DMS53 treated with DMSO at 0.1 percent for 48 hours (cell line): ENCODE measurements at regions not wholly inside any gene's neighbourhood (a gene's known extent, or its start where the extent isn't known, plus 50 kb on each side); places are given as distances from the start of the nearest gene placed in this dataset.

ENCODE experiments used
- DNase-seq: peaks from one replicate; lab custom pipeline; 2025; ENCODE audit not compliant: unreplicated experiment; lab: John Stamatoyannopoulos, UW

GRCh38 chr4:180059216-180059881 is 2183.9 kb upstream of the TENM3 start:
- DNase-seq, result no peak

- DNase-seq, result no peak
Observed at GRCh38 chr4:180060159-180060889, 2182.9 kb upstream of the TENM3 start.

DNA sequence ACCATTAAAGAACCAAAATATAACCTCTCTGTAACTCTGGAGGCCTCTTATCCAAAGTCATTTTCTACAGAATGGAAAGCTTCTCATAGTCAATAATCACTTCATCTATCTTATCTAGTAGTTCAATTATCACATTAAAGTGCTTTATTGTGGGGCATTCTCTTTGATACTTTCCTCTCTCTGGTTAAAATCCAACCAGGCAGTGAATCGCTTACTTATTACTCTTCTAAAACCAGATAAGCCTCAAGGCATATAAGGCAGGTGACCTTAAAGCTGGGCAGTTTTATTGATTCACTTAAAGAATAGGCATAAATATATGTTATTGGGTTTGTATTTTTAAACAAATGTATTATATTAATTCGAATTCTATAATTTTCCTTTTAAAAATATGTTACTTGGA is 2162.1 kb upstream of the TENM3 start:
- DNase-seq, result no peak

GRCh38 chr4:180084561-180084960 is 2158.6 kb upstream of the TENM3 start:
- DNase-seq, result no peak

DNA sequence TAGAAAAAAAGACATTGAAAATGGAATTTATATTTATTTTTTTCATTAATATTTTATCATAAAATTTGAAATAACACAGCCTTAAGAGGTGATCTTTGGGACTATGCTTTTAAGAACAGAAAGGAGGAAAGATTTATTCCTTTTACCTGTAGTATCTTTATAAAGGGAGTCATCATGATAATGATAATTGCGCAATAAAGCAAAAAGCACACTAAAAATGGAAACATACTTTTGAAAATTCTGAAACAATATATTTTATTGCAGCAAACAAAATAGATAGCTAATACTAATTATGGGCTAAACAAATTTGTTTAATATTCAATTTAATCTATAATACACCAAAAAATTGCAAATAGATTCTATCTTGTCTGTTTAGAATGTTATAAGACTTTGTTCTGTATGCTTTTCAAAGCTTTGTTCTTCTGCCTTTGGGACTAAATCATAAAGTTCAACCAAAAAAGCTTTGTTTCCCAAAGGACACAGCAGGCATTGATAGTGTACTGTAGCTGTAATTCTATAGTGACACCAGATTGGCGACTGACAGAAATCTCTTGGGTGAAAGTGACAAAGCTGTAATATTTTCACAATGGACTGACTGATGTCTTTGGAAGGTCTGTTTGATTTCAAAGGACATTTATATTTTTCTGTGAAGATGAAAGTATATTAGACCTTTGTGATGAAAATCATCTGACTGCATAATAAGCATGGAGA is 2156.6 kb upstream of the TENM3 start:
- DNase-seq, result no peak

DNA sequence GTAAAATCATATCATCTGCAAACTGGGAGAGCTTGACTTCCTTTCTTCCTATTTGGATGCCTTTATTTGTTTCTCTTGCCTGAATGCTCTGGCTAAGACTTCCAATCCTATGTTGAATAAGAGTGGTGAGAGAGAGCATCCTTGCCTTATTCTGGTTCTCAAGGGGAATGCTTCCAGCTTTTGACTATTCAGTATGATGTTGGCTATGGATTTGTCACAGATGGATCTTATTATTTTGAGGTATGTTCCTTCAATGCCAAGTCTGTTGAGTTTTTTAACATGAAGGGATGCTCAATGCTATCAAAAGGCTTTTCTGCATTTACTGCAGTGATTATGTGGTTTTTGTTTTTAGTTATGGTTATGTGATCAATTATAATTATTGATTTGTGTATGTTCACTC is 2144.6 kb upstream of the TENM3 start:
- DNase-seq, result no peak

DNA sequence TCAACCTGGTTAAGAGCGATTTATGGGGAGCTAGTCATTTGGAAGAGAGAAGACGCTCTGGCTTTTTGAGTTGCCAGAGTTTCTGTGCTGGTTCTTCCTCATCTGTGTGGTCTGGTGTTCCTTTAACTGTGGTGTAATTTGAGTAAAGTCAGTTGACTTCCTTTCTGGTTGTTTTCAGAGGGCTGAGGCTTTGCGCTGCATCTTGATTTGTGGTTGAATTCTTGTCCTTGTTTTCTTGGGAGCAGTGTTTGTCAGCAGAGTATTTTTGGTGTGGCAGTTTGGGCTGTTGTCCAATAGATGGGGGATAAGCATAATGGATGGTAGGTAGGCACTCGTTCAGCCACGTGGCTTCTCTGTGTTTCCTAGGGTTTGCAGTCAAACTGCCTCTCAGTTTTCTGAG is 2143.2 kb upstream of the TENM3 start:
- DNase-seq, result no peak

GRCh38 chr4:180100433-180101344 is 2142.5 kb upstream of the TENM3 start:
- no peak for DNase-seq

- DNase-seq, result no peak
Observed at GRCh38 chr4:180101348-180102083, 2141.7 kb upstream of the TENM3 start.

- DNase-seq, result no peak
Observed at GRCh38 chr4:180103794-180104193, 2139.4 kb upstream of the TENM3 start.

GRCh38 chr4:180105362-180105761 is 2137.8 kb upstream of the TENM3 start:
- DNase-seq, result no peak

DNA sequence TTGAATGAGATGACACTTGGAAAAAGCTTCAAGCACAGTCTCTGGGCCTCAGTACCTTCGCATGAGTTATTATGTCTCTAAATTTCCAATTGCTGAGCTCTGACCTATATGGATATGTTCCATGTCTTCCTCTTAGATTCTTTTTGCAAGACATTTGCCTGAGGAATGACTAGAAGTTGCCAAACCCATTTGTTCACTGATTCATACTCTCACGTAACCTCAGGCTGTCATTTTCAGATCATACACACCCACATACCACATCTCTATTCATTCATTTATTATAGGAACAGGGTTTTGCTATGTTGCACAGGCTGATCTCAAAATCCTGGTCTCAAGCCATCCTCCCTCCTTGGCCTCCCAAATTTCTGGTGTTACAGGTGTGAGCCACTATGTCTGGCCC is 2137.1 kb upstream of the TENM3 start:
- no peak for DNase-seq

- DNase-seq, result no peak
Observed at GRCh38 chr4:180106997-180107396, 2136.2 kb upstream of the TENM3 start.

- DNase-seq, result no peak
Observed at GRCh38 chr4:180116840-180117239, 2126.4 kb upstream of the TENM3 start.

GRCh38 chr4:180120068-180120467 is 2123.1 kb upstream of the TENM3 start:
- DNase-seq, result no peak

GRCh38 chr4:180134091-180134866 is 2108.9 kb upstream of the TENM3 start:
- DNase-seq, result no peak

DNA sequence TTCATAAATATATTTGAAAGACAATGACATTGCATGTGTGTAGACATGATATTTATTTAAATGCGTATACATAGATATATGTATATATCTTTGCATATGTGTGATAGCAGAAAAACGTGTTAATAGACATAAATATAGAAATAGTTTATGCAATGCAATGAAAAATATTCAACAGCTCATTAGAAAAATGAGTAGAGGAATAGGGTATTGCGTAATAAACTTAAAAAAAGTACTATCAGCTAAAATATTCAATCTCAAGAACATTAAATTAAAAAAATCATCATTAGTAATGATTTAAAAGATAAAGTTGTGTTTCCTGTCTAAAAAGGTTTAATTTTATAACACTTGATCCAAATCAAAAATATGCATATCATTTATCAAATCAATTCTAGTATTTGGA is 2101.5 kb upstream of the TENM3 start:
- DNase-seq, result no peak

- no peak for DNase-seq
Observed at GRCh38 chr4:180148737-180149136, 2094.5 kb upstream of the TENM3 start.

DNA sequence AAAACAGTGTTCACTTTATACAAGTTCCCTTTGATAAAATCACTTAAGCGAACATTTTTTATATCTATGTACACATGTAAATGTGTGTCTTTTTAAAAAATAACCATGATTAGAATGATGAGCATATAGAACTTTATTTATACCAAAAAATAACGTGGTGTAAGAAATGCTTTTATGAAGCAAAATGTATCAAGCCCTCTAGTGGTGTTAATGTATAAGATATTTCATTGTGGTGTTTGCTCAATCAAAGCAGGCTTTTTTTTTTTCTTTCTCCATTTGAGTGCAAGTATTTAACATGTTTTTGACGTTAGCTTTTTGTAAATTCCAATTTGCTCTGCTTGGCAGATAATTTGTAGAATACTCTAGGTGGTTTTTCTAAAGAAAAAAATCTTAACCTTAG is 2092.4 kb upstream of the TENM3 start:
- no peak for DNase-seq

DNA sequence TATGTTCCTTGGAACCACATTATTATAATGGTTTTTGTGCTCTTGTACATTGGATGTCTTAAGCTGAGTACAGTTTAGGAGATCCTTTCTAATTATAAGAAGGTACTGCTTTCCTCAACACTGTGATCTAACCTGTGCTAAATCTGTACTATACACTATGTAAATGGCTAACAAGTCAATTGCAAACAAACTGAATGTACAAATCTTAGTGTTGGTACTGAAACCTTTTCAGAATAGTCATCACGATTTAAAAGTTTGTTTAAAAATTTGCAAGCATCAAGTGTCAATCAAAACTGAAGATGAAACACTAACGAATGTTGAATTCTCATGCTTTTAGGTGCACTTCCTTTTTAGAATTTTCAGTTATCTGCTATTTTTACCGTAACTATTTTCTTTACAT is 2090.4 kb upstream of the TENM3 start:
- no peak for DNase-seq
